GM19099 (cell line): ENCODE measurements at regions not wholly inside any gene's neighbourhood (a gene's known extent, or its start where the extent isn't known, plus 50 kb on each side); places are given as distances from the start of the nearest gene placed in this dataset.

Source experiments
- POLR2A ChIP-seq: IDR thresholded peaks from 3 replicates; pipeline ENCODE4 v1.6.1; 2011; ENCODE audit warnings: low read depth; ENCODE audit not compliant: insufficient read length; ENCODE audit errors: extremely low read depth

- TF ChIP-seq POLR2A, result no peak
Observed at GRCh38 chr7:68103319-68103718, 1106.7 kb downstream of the TYW1 start.

DNA sequence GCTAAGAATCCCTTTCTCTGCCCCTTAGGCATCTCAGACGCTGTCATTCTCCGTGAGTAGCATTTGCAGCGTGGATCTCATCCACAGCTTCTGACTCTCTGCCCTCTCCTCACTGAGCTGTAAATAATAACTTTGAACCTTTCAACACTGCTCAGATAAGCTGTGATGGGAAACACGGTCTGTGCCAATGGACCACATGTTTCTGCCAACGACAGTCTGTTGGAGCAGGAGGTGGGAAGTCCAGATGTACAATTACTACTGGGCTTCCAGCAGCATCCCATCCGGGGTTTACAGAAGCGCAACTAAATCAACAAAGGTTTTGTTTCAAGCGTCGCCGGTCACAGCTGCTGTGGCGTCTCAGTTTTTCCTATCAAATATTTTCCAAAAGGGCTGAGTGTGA is 1110.6 kb downstream of the TYW1 start:
- no peak for TF ChIP-seq POLR2A

DNA sequence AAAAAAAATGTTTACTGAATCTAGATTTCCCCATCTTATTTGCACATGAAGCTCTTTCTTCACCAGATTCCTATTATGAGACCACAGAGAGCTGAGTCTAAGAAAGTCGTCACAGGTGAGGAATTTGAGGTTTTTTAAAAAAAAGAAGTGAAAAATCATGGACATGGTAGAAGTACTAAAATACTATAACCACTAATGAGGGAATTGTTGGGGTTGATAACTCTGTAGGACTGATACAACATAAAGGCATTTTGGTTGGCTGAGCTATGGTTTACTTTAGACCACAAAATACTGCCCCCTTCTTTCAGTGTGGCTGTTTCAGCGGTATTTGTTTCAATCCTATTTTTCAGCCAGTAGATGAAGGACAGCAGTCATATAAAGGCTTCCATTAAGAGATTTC is 1111.3 kb downstream of the TYW1 start:
- TF ChIP-seq POLR2A, result no peak

DNA sequence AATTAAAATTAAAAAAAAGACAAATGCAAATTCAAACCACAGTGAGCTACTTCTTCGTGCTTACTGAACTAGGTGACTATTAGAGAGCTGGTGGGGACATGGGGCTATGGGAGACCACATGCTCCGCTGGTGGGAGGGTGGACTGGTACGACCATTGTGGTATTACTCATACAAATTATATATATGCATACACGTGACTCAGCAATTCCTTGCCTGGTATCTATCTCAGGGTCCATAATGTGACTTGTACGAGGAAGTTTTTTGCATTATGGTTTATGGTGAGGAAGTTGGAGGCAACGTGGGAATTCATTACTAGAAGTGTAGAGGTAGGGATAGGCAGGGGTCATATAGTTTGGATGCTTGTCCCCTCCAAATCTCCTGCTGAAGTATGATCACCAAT is 1112.7 kb downstream of the TYW1 start:
- no peak for TF ChIP-seq POLR2A

DNA sequence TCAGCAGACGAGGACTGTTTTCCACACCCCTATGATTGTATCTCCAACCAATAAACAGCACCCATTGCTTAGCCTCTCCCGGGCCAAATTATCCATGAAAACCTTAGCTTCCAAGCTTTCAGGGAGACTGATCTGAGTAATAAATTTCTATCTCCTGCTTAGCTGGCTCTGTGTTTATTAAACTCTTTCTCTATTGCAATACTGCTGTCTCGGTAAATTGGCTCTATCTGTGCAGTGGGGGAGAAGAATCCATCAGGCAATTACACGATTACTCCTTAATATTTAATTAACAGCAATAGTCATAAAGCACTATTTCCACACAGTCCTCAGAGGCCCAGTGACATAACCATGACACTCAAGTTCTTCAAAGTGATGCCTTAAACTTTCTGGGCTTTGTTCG is 1122.8 kb downstream of the TYW1 start:
- TF ChIP-seq POLR2A, result no peak

DNA sequence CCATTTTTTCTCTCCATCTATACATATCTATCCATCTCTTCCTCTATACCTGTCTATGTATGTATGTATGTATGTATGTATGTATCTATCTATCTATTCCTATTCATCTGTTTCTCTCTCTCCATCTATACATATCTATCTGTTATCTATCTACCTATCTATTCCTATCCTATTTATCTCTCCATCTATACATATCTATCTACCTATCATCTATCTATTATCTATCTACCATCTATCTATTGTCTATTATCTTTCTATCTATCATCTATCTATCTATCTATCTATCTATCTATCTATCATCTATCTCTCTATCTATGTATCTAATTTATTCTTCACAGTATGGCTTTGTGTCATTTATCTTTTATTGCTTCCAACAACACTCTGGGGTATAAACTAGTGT is 1124.4 kb downstream of the TYW1 start:
- no peak for TF ChIP-seq POLR2A

- no peak for TF ChIP-seq POLR2A
Observed at GRCh38 chr7:68121655-68122054, 1125.0 kb downstream of the TYW1 start.

GRCh38 chr7:68122801-68123200 is 1126.2 kb downstream of the TYW1 start:
- no peak for TF ChIP-seq POLR2A

GRCh38 chr7:68125168-68125567 is 1128.5 kb downstream of the TYW1 start:
- TF ChIP-seq POLR2A, result no peak

GRCh38 chr7:68133045-68133444 is 1136.4 kb downstream of the TYW1 start:
- no peak for TF ChIP-seq POLR2A

GRCh38 chr7:68143345-68143744 is 1146.7 kb downstream of the TYW1 start:
- no peak for TF ChIP-seq POLR2A

DNA sequence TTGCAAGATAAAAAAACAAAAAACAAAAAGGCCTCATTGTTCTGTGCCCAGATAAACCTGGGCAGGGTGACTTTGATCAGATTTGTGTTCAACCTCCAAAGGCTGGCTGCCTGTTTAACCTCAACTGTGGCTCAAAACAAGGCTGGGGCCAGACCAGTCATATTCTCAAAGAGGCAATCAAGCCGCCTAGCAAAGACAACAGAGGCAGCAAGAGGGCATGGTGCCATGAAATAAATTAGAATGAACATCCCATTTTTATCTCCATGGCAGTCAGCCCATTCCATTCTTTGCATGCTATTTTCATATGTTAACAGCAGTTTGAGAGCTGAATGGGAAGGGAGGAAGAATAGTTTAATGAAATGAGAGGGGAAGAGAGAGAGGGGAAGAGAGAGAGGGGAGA is 1150.3 kb downstream of the TYW1 start:
- no peak for TF ChIP-seq POLR2A

- TF ChIP-seq POLR2A, result no peak
Observed at GRCh38 chr7:68147614-68148238, 1151.1 kb downstream of the TYW1 start.

- no peak for TF ChIP-seq POLR2A
Observed at GRCh38 chr7:68148440-68148839, 1151.8 kb downstream of the TYW1 start.

- no peak for TF ChIP-seq POLR2A
Observed at GRCh38 chr7:68152205-68152604, 1155.6 kb downstream of the TYW1 start.

DNA sequence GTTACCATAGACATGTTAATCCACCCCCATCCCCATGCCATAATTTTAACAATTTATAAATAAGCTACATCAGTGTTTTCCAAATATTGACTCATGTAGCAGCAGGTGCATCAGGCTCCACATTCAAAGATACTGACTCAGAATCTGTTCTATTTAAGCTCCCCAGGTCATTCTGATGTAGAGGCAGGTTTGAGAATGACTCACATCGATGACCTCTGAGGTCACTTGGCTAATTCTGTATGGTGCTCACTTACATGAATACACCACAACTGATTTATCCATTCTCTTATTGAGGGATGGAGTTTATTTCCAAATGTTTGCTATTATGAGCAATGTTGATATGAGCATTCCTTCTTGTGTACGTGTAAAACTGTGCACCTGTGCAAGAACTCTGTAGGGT is 1159.0 kb downstream of the TYW1 start:
- no peak for TF ChIP-seq POLR2A

- no peak for TF ChIP-seq POLR2A
Observed at GRCh38 chr7:68158686-68159295, 1162.2 kb downstream of the TYW1 start.

- no peak for TF ChIP-seq POLR2A
Observed at GRCh38 chr7:68162712-68163111, 1166.1 kb downstream of the TYW1 start.

- TF ChIP-seq POLR2A, result no peak
Observed at GRCh38 chr7:68166525-68166924, 1169.9 kb downstream of the TYW1 start.
